Parathyroid adenoma (tissue), 2 donors: ENCODE measurements at regions not wholly inside any gene's neighbourhood (a gene's known extent, or its start where the extent isn't known, plus 50 kb on each side); places are given as distances from the start of the nearest gene placed in this dataset.

Experiments used
- H2AFZ ChIP-seq: fragments of 300-600 bp; sonication (generic); one replicate; pipeline ENCODE4 v1.7.0; 2017; ENCODE audit warnings: antibody characterized with exemption, mild to moderate bottlenecking
- H3K27ac ChIP-seq: fragments of 300-600 bp; sonication (generic); one replicate; pipeline ENCODE4 v1.7.0; 2017
- H3K27me3 ChIP-seq: fragments of 300-600 bp; sonication (generic); one replicate; pipeline ENCODE4 v1.7.0; 2017; ENCODE audit warnings: low read length; ENCODE audit not compliant: control insufficient read depth, insufficient read depth
- H3K36me3 ChIP-seq: fragments of 300-600 bp; sonication (generic); one replicate; pipeline ENCODE4 v1.7.0; 2017; ENCODE audit warnings: low read length; ENCODE audit not compliant: control insufficient read depth, insufficient read depth
- H3K4me1 ChIP-seq: fragments of 300-600 bp; sonication (generic); one replicate; pipeline ENCODE4 v1.7.0; 2017; ENCODE audit warnings: control low read depth
- H3K4me2 ChIP-seq: fragments of 300-600 bp; sonication (generic); one replicate; pipeline ENCODE4 v1.7.0; 2017; ENCODE audit warnings: low read length
- H3K4me3 ChIP-seq: fragments of 300-600 bp; sonication (generic); one replicate; pipeline ENCODE4 v1.7.0; 2017; ENCODE audit warnings: low read depth, low read length
- H3K79me2 ChIP-seq: fragments of 300-600 bp; sonication (generic); one replicate; pipeline ENCODE4 v1.7.0; 2017; ENCODE audit warnings: control low read depth
- H3K9ac ChIP-seq: fragments of 300-600 bp; sonication (generic); one replicate; pipeline ENCODE4 v1.7.0; 2017; ENCODE audit warnings: mild to moderate bottlenecking
- H3K9me3 ChIP-seq: fragments of 300-600 bp; sonication (generic); one replicate; pipeline ENCODE4 v1.7.0; 2017; ENCODE audit warnings: low read length; ENCODE audit not compliant: control insufficient read depth
- CTCF ChIP-seq: fragments of 300-600 bp; sonication (generic); IDR thresholded peaks from one replicate; pipeline ENCODE4 v1.7.0; 2017; ENCODE audit warnings: antibody characterized with exemption, mild to moderate bottlenecking
- donor health status: primary hyperparathyroidism.

DNA sequence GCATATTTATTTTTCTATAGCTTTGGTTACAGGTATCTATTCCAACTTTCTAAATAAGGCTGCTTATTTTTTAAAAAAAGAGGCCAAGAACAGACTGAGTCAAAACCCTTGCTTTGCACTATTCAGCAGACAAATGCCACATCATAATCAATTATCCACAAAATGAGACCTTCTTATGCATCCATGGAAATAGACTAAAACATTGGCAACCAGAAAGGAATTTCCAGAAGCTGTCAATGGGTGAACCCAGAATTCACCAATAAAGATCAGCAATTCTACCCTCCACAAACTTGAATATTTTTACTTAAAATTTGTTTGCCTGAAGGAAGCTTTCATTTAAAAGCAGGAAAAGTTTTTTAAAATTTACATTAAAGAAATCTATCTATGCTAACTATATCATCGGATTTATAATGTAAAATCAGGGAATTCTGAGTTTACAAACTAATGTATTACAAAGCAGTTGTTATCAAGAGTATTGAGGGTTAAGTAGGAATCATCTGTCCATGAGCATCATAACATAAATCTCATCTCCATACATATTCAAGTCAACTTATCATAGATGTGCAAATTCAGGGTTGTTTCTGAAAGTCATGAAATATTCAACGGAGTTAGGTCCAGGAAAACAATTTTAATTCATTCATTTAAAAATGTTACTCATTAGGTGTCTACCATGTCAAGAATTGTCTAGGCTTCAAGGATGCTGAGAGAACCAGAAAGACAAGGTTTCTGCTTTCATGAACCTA, 548.0 kb downstream of the SATB2 start:
- no peak for TF ChIP-seq CTCF

DNA sequence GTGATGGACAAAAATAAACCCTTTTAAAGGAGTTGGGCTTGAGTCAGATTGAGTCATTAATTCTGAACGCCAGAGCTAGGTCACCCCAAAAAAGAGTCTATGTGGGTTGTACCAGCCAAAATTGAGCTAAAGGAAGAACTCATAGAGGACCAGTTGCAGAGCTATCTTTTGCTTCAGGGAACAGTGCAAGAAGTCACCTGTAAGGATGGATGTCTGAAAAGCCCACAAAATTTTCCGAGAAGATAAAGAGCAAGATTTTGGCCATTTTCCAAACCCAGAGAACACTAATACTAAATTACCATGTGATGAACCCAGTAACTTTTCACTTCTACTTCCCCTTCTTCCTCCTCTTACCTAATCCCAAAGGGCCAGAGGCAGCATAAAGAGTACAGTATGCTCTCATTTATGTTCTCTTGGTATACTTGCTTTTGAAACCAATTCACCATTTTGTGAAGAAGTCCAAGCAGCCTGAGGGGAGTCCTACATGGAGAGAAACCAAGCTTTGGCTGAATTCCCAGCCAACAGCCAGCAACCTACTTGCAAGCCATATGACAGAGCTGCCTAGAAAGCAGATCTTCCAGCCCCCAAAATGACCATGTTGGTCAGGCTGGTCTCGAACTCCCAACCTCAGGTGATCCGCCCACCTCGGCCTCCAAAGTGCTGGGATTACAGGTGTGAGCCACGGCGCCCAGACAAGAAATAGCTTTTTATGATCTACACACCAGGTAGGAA, 551.7 kb downstream of the SATB2 start:
- no peaks in the 10 kb centered on the region for H3K27me3 ChIP-seq

More for the DNA sequence above, 548.0 kb downstream of the SATB2 start:
- H3K27me3 ChIP-seq: no peaks in the 10 kb centered on the region
- no peak overlapping the region for H3K27ac ChIP-seq
- H3K9ac ChIP-seq: no peak overlapping the region
- no peaks in the 10 kb centered on the region for H3K79me2 ChIP-seq
- H3K9me3 ChIP-seq: no peaks in the 10 kb centered on the region
- H3K36me3 ChIP-seq: no peaks in the 10 kb centered on the region
- H3K4me1 ChIP-seq: no peaks in the 10 kb centered on the region
- H2AFZ ChIP-seq: no peak overlapping the region
- H3K4me3 ChIP-seq: no peak overlapping the region
- H3K4me2 ChIP-seq: no peak overlapping the region

DNA sequence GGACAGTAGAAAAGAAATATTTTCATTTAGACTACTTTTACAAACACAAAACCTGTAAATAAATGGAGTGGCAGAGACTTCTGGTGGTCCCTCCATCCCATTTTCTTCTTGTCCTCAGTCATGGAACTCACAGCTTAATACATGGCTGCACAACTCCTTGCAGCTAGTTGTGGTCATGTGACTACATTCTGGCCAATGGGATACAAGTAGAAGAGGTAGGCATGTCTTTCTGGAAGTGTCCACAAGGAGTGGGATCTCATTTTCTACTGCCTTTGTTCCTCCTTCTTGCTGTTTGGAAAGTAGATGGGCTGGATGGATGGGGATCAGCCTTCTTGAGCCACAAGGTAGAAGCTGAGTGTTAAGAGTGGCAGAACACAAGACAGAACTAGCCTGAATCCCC, 555.8 kb downstream of the SATB2 start:
- no peak overlapping the region for H3K27ac ChIP-seq
- no peaks in the 10 kb centered on the region for H3K9me3 ChIP-seq
- no peak overlapping the region for H2AFZ ChIP-seq
- no peaks in the 10 kb centered on the region for H3K79me2 ChIP-seq
- no peaks in the 10 kb centered on the region for H3K36me3 ChIP-seq
- no peak overlapping the region for H3K4me3 ChIP-seq
- H3K4me1 ChIP-seq: no peaks in the 10 kb centered on the region
- no peak overlapping the region for H3K9ac ChIP-seq
- no peak overlapping the region for H3K4me2 ChIP-seq
- no peak for TF ChIP-seq CTCF
- no peaks in the 10 kb centered on the region for H3K27me3 ChIP-seq

More for the DNA sequence above, 551.7 kb downstream of the SATB2 start:
- H3K27ac ChIP-seq: no peak overlapping the region
- no peaks in the 10 kb centered on the region for H3K79me2 ChIP-seq
- TF ChIP-seq CTCF: no peak
- no peak overlapping the region for H2AFZ ChIP-seq
- H3K4me1 ChIP-seq: no peaks in the 10 kb centered on the region
- no peaks in the 10 kb centered on the region for H3K9me3 ChIP-seq
- H3K4me2 ChIP-seq: no peak overlapping the region
- no peak overlapping the region for H3K4me3 ChIP-seq
- H3K36me3 ChIP-seq: no peaks in the 10 kb centered on the region
- H3K9ac ChIP-seq: no peak overlapping the region

DNA sequence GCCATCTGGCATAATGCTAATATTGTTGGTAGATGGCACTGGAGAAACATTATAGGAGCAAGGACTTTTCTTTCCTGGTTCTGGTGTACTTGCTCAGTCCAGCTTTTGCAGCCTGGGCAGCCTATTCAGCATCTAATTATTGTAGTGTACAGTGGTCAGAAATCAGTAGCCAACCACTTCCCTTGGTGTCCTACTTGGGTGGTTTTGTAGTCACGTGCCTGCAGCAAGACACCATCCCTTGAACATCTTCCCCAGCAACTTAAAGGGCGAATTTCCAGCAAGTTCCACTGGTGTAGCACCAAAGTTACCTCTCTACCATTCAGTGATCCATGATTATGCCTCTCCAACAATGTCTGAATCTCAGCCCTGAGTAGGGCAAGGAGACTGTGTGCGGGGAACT, 557.6 kb downstream of the SATB2 start:
- Histone ChIP-seq H3K4me1 (no peaks in the 10 kb centered on the region), H3K79me2 (no peaks in the 10 kb centered on the region), H3K36me3 (no peaks in the 10 kb centered on the region), H3K4me2 (no peak overlapping the region), H3K4me3 (no peak overlapping the region), H3K27me3 (no peaks in the 10 kb centered on the region), H2AFZ (no peak overlapping the region), H3K9me3 (no peaks in the 10 kb centered on the region), H3K9ac (no peak overlapping the region), H3K27ac (no peak overlapping the region)
- no peak for TF ChIP-seq CTCF
